Duodenal mucosa (tissue), 2 donors: ENCODE measurements at regions not wholly inside any gene's neighbourhood (a gene's known extent, or its start where the extent isn't known, plus 50 kb on each side); places are given as distances from the start of the nearest gene placed in this dataset.

Experiments
- H3K27ac ChIP-seq: one replicate; pipeline ENCODE4 v1.7.0; 2013; ENCODE audit warnings: low read depth, low read length
- H3K27me3 ChIP-seq, 2 donors: one replicate each; pipeline ENCODE4 v1.7.0; 2013; ENCODE audit warnings: low read length in 2 of 2, control low read depth in 1 of 2; ENCODE audit not compliant: insufficient read depth in 2 of 2, control insufficient read depth in 1 of 2
- H3K36me3 ChIP-seq, 2 donors: one replicate each; pipeline ENCODE4 v1.7.0; 2013; ENCODE audit warnings: low read length in 2 of 2, control low read depth in 1 of 2; ENCODE audit not compliant: insufficient read depth in 2 of 2, control insufficient read depth in 1 of 2
- H3K4me1 ChIP-seq, 2 donors: one replicate each; pipeline ENCODE4 v1.7.0; 2013; ENCODE audit warnings: low read length in 2 of 2, control low read depth in 1 of 2; ENCODE audit not compliant: insufficient read depth in 2 of 2, control insufficient read depth in 1 of 2
- H3K4me3 ChIP-seq, 2 donors: one replicate each; pipeline ENCODE4 v1.7.0; 2013; ENCODE audit warnings: low read length in 2 of 2, low read depth in 1 of 2
- H3K9ac ChIP-seq, 2 donors: one replicate each; pipeline ENCODE4 v1.7.0; 2013; ENCODE audit warnings: low read length in 2 of 2, low read depth in 1 of 2
- H3K9me3 ChIP-seq, 2 donors: one replicate each; pipeline ENCODE4 v1.7.0; 2013; ENCODE audit warnings: low read length in 2 of 2, control low read depth in 1 of 2; ENCODE audit not compliant: control insufficient read depth in 1 of 2

DNA sequence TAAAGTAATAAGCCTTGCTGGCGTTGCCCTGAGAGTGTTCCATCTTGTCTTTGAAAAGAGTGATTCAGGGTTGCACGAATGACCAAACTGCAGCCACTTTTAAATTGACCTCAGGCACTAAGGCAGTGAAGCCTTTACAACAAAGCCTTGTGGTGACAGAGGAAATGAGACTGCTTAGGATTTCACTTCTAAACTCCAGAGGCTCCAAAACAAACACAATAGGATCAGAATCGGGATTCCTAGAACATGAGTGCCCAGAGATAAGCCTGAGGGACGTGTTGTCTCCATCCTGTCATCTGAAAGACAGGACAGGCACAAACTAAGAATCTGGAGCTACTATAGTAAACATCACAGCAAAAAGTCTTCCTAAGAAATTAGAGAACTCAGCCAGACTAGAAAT lies 405.2 kb downstream of the PPARGC1A start:
- Histone ChIP-seq H3K4me3 (no peak overlapping the region), H3K9ac (no peak overlapping the region), H3K36me3 (no peaks in the 10 kb centered on the region), H3K27ac (no peak overlapping the region), H3K4me1 (no peaks in the 10 kb centered on the region), H3K27me3 (no peaks in the 10 kb centered on the region), H3K9me3 (no peaks in the 10 kb centered on the region)

DNA sequence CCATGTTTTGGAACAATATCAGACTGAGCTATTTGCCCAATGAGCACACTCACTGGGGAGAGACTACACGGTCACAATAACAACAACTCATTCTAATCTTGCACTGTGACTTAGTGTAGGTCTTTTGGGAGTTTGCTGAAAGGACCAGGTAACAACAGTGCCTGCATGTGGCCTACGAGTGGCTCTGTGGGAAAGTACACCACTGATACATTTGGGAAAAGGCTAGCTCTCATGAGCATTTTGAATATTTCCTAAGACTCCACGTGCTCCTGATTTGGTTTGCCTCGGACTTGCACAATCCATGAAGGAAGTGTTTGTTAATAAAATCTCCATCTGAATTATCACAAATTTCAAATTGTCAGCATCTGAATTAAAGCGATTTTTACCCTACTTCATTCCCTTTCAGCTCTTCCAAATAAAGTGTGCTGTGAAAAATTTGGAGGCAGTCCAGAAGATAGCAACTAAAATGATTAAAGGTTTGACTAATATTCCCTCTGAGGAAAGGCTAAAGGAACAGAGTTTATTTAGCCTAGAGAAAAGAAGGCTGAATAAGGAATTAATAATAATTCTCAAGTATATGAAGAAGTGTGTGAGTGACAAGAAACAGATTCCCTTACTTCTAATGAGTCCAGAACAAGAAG lies 406.4 kb downstream of the PPARGC1A start:
- Histone ChIP-seq H3K4me1 (no peaks in the 10 kb centered on the region), H3K9ac (no peak overlapping the region), H3K9me3 (no peaks in the 10 kb centered on the region), H3K36me3 (no peaks in the 10 kb centered on the region), H3K4me3 (no peak overlapping the region), H3K27me3 (no peaks in the 10 kb centered on the region), H3K27ac (no peak overlapping the region)

DNA sequence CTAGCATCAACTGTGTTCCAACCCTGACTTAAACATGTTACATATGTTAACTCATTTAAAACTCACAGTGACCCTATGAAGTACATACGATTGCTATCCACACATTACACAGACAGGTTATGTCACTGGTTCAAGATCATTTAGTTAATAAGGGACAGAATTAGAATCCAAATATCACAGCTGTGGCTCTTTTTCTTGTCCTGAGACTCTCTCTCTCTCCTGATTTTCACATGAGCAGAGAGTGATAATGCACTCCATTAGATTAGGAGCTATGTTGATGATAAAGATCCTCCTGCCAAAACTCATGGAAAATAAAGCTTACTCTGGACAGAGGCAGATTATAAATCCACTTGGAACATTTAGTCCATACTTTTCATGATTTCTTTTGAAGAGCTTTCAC lies 408.3 kb downstream of the PPARGC1A start:
- Histone ChIP-seq H3K4me3 (no peak overlapping the region), H3K4me1 (no peaks in the 10 kb centered on the region), H3K27ac (no peak overlapping the region), H3K9ac (no peak overlapping the region), H3K27me3 (no peaks in the 10 kb centered on the region), H3K9me3 (no peaks in the 10 kb centered on the region), H3K36me3 (no peaks in the 10 kb centered on the region)

DNA sequence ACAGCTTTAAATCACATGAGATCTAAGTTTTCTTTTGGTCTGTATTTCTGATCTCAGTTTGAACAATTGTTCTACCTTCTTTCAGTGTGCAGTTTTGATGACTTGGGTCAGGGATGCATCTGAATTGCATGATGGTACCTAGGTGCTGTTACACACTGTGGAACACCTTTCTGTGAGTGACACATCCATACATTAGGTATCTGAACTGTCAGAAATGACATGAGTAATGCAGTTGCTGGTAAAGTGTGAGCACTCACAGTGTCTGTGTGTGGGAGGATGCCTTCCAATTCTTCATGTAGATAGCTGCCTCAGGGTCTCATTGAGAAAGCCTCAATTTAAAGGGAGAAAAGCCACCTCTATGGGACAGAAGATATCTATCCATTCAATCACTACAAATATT lies 411.9 kb downstream of the PPARGC1A start:
- no peaks in the 10 kb centered on the region for H3K27me3 ChIP-seq
- no peaks in the 10 kb centered on the region for H3K4me1 ChIP-seq
- H3K4me3 ChIP-seq, result no peak overlapping the region
- H3K27ac ChIP-seq, result no peak overlapping the region
- H3K9me3 ChIP-seq, result no peaks in the 10 kb centered on the region
- no peak overlapping the region for H3K9ac ChIP-seq
- H3K36me3 ChIP-seq, result no peaks in the 10 kb centered on the region

GRCh38 chr4:23476515-23477090 lies 413.2 kb downstream of the PPARGC1A start:
- H3K4me1 ChIP-seq, result no peaks in the 10 kb centered on the region
- H3K27ac ChIP-seq, result no peak overlapping the region
- no peak overlapping the region for H3K4me3 ChIP-seq
- no peaks in the 10 kb centered on the region for H3K27me3 ChIP-seq
- no peaks in the 10 kb centered on the region for H3K9me3 ChIP-seq
- H3K9ac ChIP-seq, result no peak overlapping the region
- H3K36me3 ChIP-seq, result no peaks in the 10 kb centered on the region

DNA sequence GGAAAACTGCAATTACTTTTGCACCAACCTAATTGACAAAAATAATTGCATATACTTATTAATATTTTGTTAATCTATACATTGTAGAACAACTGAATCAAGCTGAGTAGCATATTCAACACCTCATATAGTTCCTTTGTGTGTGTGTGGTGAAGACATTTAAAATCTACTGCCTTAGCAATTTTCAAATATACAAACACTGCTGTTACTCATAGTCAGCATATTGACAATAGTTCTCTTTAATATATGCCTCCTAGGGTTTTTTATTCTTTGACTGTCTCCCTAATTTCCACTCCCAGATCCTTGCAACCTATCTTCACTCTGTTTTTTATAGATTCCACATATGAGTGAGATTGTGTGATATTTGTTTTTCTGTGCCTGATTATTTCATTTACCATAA lies 426.8 kb downstream of the PPARGC1A start:
- no peaks in the 10 kb centered on the region for H3K36me3 ChIP-seq
- H3K4me3 ChIP-seq, result no peak overlapping the region
- no peak overlapping the region for H3K27ac ChIP-seq
- peaks cover 4 to 6% of the 10 kb centered on the region in 2 donors for H3K9me3 ChIP-seq
- H3K9ac ChIP-seq, result no peak overlapping the region
- H3K4me1 ChIP-seq, result no peaks in the 10 kb centered on the region
- no peaks in the 10 kb centered on the region for H3K27me3 ChIP-seq

GRCh38 chr4:23458054-23458453 lies 431.8 kb downstream of the PPARGC1A start:
- no peaks in the 10 kb centered on the region for H3K9me3 ChIP-seq
- no peak overlapping the region for H3K9ac ChIP-seq
- H3K27me3 ChIP-seq, result no peaks in the 10 kb centered on the region
- H3K36me3 ChIP-seq, result no peaks in the 10 kb centered on the region
- no peak overlapping the region for H3K27ac ChIP-seq
- no peaks in the 10 kb centered on the region for H3K4me1 ChIP-seq
- no peak overlapping the region for H3K4me3 ChIP-seq

- Histone ChIP-seq H3K9ac (no peak overlapping the region), H3K27me3 (no peaks in the 10 kb centered on the region), H3K36me3 (no peaks in the 10 kb centered on the region), H3K4me1 (no peaks in the 10 kb centered on the region), H3K4me3 (no peak overlapping the region), H3K27ac (no peak overlapping the region), H3K9me3 (no peaks in the 10 kb centered on the region)
Measured at GRCh38 chr4:23456864-23457263, 433.0 kb downstream of the PPARGC1A start.

- H3K36me3 ChIP-seq, result no peaks in the 10 kb centered on the region
- no peak overlapping the region for H3K9ac ChIP-seq
- H3K9me3 ChIP-seq, result no peaks in the 10 kb centered on the region
- H3K4me1 ChIP-seq, result no peaks in the 10 kb centered on the region
- H3K27ac ChIP-seq, result no peak overlapping the region
- no peak overlapping the region for H3K4me3 ChIP-seq
- no peaks in the 10 kb centered on the region for H3K27me3 ChIP-seq
Measured at GRCh38 chr4:23455456-23456158, 434.2 kb downstream of the PPARGC1A start.

DNA sequence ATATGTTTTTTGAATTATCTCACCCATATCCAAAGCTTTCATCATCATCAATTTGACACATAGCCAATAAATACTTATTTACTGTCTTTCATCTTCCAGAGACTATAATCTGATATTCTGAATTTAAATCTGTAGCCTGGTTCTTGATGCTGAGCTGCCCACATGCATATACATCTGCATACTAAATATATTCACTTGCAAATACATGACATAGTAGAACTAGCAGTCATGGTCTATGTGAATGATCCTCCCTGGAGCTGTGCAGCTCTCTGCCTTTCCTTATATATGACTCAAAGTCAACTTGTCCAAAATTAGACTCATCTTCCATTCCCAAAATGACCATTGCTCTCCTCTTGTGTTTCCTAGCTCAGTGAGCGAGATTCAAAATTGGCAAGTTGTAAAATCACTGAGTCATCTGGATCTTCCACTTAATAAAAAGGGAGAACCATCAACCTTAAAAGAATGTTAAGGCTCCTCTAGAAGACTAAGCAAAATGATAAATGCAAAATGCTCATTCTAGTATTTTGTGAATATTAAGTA lies 448.2 kb downstream of the PPARGC1A start:
- Histone ChIP-seq H3K36me3 (no peaks in the 10 kb centered on the region), H3K9ac (no peak overlapping the region), H3K4me1 (no peaks in the 10 kb centered on the region), H3K27me3 (no peaks in the 10 kb centered on the region), H3K4me3 (no peak overlapping the region), H3K27ac (no peak overlapping the region), H3K9me3 (no peaks in the 10 kb centered on the region)
